Parathyroid adenoma (tissue), 2 donors: ENCODE measurements at regions not wholly inside any gene's neighbourhood (a gene's known extent, or its start where the extent isn't known, plus 50 kb on each side); places are given as distances from the start of the nearest gene placed in this dataset.
A peak's percentile ranks its signal among the peaks of the same experiment; 100 is the strongest.

Experiments
- H2AFZ ChIP-seq: fragments of 300-600 bp; sonication (generic); one replicate; pipeline ENCODE4 v1.7.0; 2017; ENCODE audit warnings: antibody characterized with exemption, mild to moderate bottlenecking
- H3K27ac ChIP-seq: fragments of 300-600 bp; sonication (generic); one replicate; pipeline ENCODE4 v1.7.0; 2017
- H3K27me3 ChIP-seq: fragments of 300-600 bp; sonication (generic); one replicate; pipeline ENCODE4 v1.7.0; 2017; ENCODE audit warnings: low read length; ENCODE audit not compliant: control insufficient read depth, insufficient read depth
- H3K36me3 ChIP-seq: fragments of 300-600 bp; sonication (generic); one replicate; pipeline ENCODE4 v1.7.0; 2017; ENCODE audit warnings: low read length; ENCODE audit not compliant: control insufficient read depth, insufficient read depth
- H3K4me1 ChIP-seq: fragments of 300-600 bp; sonication (generic); one replicate; pipeline ENCODE4 v1.7.0; 2017; ENCODE audit warnings: control low read depth
- H3K4me2 ChIP-seq: fragments of 300-600 bp; sonication (generic); one replicate; pipeline ENCODE4 v1.7.0; 2017; ENCODE audit warnings: low read length
- H3K4me3 ChIP-seq: fragments of 300-600 bp; sonication (generic); one replicate; pipeline ENCODE4 v1.7.0; 2017; ENCODE audit warnings: low read depth, low read length
- H3K79me2 ChIP-seq: fragments of 300-600 bp; sonication (generic); one replicate; pipeline ENCODE4 v1.7.0; 2017; ENCODE audit warnings: control low read depth
- H3K9ac ChIP-seq: fragments of 300-600 bp; sonication (generic); one replicate; pipeline ENCODE4 v1.7.0; 2017; ENCODE audit warnings: mild to moderate bottlenecking
- H3K9me3 ChIP-seq: fragments of 300-600 bp; sonication (generic); one replicate; pipeline ENCODE4 v1.7.0; 2017; ENCODE audit warnings: low read length; ENCODE audit not compliant: control insufficient read depth
- CTCF ChIP-seq: fragments of 300-600 bp; sonication (generic); IDR thresholded peaks from one replicate; pipeline ENCODE4 v1.7.0; 2017; ENCODE audit warnings: antibody characterized with exemption, mild to moderate bottlenecking
- donor health status: primary hyperparathyroidism.

DNA sequence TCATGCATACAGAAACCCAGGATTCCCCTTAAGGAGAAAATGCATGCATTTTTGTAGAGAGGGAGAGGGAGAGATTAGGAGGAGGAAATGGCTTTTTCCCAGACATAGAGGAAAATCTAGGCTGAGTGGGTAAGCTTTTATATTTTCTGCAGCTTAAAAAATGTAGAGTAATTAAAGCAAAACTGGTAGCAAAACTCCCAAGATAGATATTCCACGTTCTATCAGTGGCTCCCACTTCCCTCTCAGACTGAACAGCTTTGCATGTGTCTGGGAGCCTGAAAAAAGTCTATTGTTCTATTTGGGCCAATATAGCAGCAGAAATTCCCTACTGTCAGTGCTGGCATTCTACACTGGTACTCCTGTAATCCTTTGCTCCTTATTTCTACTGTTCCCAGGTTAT lies 110.8 kb upstream of the CADPS start:
- no peak for TF ChIP-seq CTCF
- Histone ChIP-seq H3K9me3 (no peaks in the 10 kb centered on the region), H3K4me2 (no peak overlapping the region), H3K36me3 (no peaks in the 10 kb centered on the region), H3K4me1 (peaks cover 28% of the 10 kb centered on the region), H2AFZ (peak overlapping the region; percentile 12), H3K79me2 (no peaks in the 10 kb centered on the region), H3K27me3 (no peaks in the 10 kb centered on the region), H3K27ac (no peak overlapping the region), H3K9ac (no peak overlapping the region), H3K4me3 (no peak overlapping the region)

GRCh38 chr3:62987721-62988120 lies 112.5 kb upstream of the CADPS start:
- Histone ChIP-seq H3K4me1 (peaks cover 18% of the 10 kb centered on the region), H3K27me3 (no peaks in the 10 kb centered on the region), H2AFZ (no peak overlapping the region), H3K9me3 (no peaks in the 10 kb centered on the region), H3K4me2 (no peak overlapping the region), H3K9ac (no peak overlapping the region), H3K27ac (no peak overlapping the region), H3K79me2 (no peaks in the 10 kb centered on the region), H3K36me3 (no peaks in the 10 kb centered on the region), H3K4me3 (no peak overlapping the region)
- TF ChIP-seq CTCF: no peak

- no peak for TF ChIP-seq CTCF
- no peaks in the 10 kb centered on the region for H3K27me3 ChIP-seq
- H3K4me2 ChIP-seq: no peak overlapping the region
- no peaks in the 10 kb centered on the region for H3K79me2 ChIP-seq
- no peak overlapping the region for H2AFZ ChIP-seq
- H3K4me3 ChIP-seq: no peak overlapping the region
- H3K9me3 ChIP-seq: no peaks in the 10 kb centered on the region
- H3K4me1 ChIP-seq: no peaks in the 10 kb centered on the region
- no peak overlapping the region for H3K27ac ChIP-seq
- no peaks in the 10 kb centered on the region for H3K36me3 ChIP-seq
- no peak overlapping the region for H3K9ac ChIP-seq
Observed at GRCh38 chr3:62990704-62991413, 115.6 kb upstream of the CADPS start.

DNA sequence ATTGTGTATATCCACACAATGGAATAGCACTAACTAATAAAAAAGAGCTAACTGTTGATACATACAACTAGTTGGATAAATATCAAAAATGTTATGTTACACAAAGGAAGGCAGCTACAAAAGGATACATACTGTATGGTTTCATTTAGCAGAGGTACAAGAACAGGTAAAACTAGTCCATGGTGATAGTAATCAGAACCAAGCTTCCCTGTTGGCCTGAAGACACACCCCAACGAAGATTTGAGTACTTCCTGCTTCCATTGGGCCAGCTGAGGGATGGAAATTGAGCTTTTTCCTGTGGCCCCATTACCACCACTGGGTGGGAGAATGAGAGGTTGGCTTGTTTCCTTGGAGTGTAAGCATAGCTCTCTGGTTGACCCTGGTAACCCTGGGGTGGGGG lies 117.3 kb upstream of the CADPS start:
- no peak for TF ChIP-seq CTCF
- H3K27me3 ChIP-seq: no peaks in the 10 kb centered on the region
- H3K9me3 ChIP-seq: no peaks in the 10 kb centered on the region
- H2AFZ ChIP-seq: no peak overlapping the region
- no peaks in the 10 kb centered on the region for H3K79me2 ChIP-seq
- H3K4me3 ChIP-seq: no peak overlapping the region
- H3K36me3 ChIP-seq: no peaks in the 10 kb centered on the region
- no peak overlapping the region for H3K4me2 ChIP-seq
- H3K27ac ChIP-seq: no peak overlapping the region
- H3K4me1 ChIP-seq: no peaks in the 10 kb centered on the region
- no peak overlapping the region for H3K9ac ChIP-seq

- no peak overlapping the region for H3K9ac ChIP-seq
- no peaks in the 10 kb centered on the region for H3K4me1 ChIP-seq
- no peak overlapping the region for H3K27ac ChIP-seq
- H2AFZ ChIP-seq: no peak overlapping the region
- no peaks in the 10 kb centered on the region for H3K9me3 ChIP-seq
- no peak for TF ChIP-seq CTCF
- no peaks in the 10 kb centered on the region for H3K36me3 ChIP-seq
- no peaks in the 10 kb centered on the region for H3K27me3 ChIP-seq
- H3K79me2 ChIP-seq: no peaks in the 10 kb centered on the region
- no peak overlapping the region for H3K4me2 ChIP-seq
- no peak overlapping the region for H3K4me3 ChIP-seq
Observed at GRCh38 chr3:62995119-62995518, 119.9 kb upstream of the CADPS start.
